Tibial artery (tissue), 4 donors: ENCODE measurements at regions not wholly inside any gene's neighbourhood (a gene's known extent, or its start where the extent isn't known, plus 50 kb on each side); places are given as distances from the start of the nearest gene placed in this dataset.

Experiments
- DNase-seq, 2 donors: peaks; one replicate each; pipeline ENCODE4 v3.0.0-alpha.2; 2019
- H3K27ac ChIP-seq, 2 donors: fragments of 200-600 bp; sonication (generic) in 1 of 2; 1 replicate in 1 of 2; 2 replicates in 1 of 2; pipeline ENCODE4 v1.5.1; 2018 to 2019; ENCODE audit warnings: mild to moderate bottlenecking in 1 of 2
- H3K27me3 ChIP-seq, 2 donors: fragments of 200-600 bp; sonication (generic) in 1 of 2; one replicate each; pipeline versions ENCODE4 v1.5.1 to v1.6.0; 2016 to 2019
- H3K36me3 ChIP-seq, 3 donors: fragments of 200-600 bp; sonication (generic) in 2 of 3; one replicate each; pipeline ENCODE4 v1.5.1; 2016 to 2019; ENCODE audit warnings: mild to moderate bottlenecking in 2 of 3
- H3K4me1 ChIP-seq, 4 donors: fragments of 200-600 bp; sonication (generic) in 2 of 4; 1 replicate in 3 of 4; 2 replicates in 1 of 4; pipeline ENCODE4 v1.5.1; 2016 to 2019
- H3K4me3 ChIP-seq, 2 donors: fragments of 200-600 bp; sonication (generic) in 1 of 2; 1 replicate in 1 of 2; 2 replicates in 1 of 2; pipeline ENCODE4 v1.5.1; 2018 to 2019; ENCODE audit warnings: mild to moderate bottlenecking in 2 of 2
- H3K9me3 ChIP-seq, 3 donors: fragments of 200-600 bp; sonication (generic) in 1 of 3; one replicate each; pipeline ENCODE4 v1.5.1; 2016 to 2019
- intact Hi-C: fragments of 100-400 bp; cut with DNase I; formaldehyde crosslinking; loops from one replicate; pipeline ENCODE4 v1.15.0; 2023; ENCODE audit warnings: low total_unique reads
- TF ChIP-seq, protein P1 (sequence below), 2 experiments: fragments of 200-600 bp in 1 of 2; fragments of 450-650 bp in 1 of 2; IDR thresholded peaks; one replicate each; pipeline ENCODE4 v1.5.1; 2017 to 2019; ENCODE audit warnings: antibody characterized with exemption in 2 of 2, mild to moderate bottlenecking in 1 of 2, moderate library complexity in 1 of 2

GRCh38 chr4:57443308-57443707 is 333.1 kb upstream of the IGFBP7 start:
- no peak for DNase-seq
- H3K9me3 ChIP-seq, result no peaks in the 10 kb centered on the region
- no peak overlapping the region for H3K27ac ChIP-seq
- TF ChIP-seq, protein P1, sequence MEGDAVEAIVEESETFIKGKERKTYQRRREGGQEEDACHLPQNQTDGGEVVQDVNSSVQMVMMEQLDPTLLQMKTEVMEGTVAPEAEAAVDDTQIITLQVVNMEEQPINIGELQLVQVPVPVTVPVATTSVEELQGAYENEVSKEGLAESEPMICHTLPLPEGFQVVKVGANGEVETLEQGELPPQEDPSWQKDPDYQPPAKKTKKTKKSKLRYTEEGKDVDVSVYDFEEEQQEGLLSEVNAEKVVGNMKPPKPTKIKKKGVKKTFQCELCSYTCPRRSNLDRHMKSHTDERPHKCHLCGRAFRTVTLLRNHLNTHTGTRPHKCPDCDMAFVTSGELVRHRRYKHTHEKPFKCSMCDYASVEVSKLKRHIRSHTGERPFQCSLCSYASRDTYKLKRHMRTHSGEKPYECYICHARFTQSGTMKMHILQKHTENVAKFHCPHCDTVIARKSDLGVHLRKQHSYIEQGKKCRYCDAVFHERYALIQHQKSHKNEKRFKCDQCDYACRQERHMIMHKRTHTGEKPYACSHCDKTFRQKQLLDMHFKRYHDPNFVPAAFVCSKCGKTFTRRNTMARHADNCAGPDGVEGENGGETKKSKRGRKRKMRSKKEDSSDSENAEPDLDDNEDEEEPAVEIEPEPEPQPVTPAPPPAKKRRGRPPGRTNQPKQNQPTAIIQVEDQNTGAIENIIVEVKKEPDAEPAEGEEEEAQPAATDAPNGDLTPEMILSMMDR (IDR thresholded peaks at IDR 0.05), result no peak
- no peaks in the 10 kb centered on the region for H3K36me3 ChIP-seq
- H3K4me1 ChIP-seq, result peaks cover 0 to 6% (median 0%) of the 10 kb centered on the region in 4 donors
- H3K27me3 ChIP-seq, result no peaks in the 10 kb centered on the region
- intact Hi-C loops, result no loop called here
- H3K4me3 ChIP-seq, result no peak overlapping the region

DNA sequence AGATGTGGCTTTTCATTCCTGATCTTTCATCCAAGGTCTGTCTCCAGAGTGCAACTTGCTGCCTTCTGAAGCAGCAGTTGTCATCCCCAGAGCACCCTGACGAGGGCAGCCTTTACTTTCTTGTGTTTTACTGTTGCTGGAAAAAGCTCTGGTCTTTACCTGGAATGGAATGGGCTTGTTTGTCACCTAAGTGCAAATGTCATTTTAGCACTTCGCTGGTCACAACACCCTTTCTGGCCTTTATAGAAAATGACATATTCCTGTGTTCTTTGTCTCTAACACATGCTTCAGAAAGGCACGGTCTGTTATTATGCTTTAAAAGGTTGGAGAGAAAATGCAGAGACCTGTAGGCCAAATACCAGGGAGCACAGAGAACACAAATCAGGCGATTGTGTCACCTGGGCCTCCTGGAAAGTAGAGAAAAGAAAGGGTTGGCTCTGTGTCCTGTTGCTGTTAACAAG is 332.7 kb upstream of the IGFBP7 start:
- H3K27ac ChIP-seq, result no peak overlapping the region
- peak in 1 of 2 donors; percentile 28 for DNase-seq
- H3K9me3 ChIP-seq, result no peaks in the 10 kb centered on the region
- no peak overlapping the region for H3K4me3 ChIP-seq
- intact Hi-C loops, result no loop called here
- H3K27me3 ChIP-seq, result no peaks in the 10 kb centered on the region
- H3K4me1 ChIP-seq, result peaks cover 0 to 6% (median 0%) of the 10 kb centered on the region in 4 donors
- H3K36me3 ChIP-seq, result no peaks in the 10 kb centered on the region
- TF ChIP-seq, protein P1 (IDR thresholded peaks at IDR 0.05), result peak; percentile 56 to 68

GRCh38 chr4:57442241-57442640 is 332.1 kb upstream of the IGFBP7 start:
- H3K36me3 ChIP-seq, result no peaks in the 10 kb centered on the region
- DNase-seq, result no peak
- H3K4me3 ChIP-seq, result no peak overlapping the region
- no peaks in the 10 kb centered on the region for H3K27me3 ChIP-seq
- intact Hi-C loops, result no loop called here
- H3K4me1 ChIP-seq, result peaks cover 0 to 6% (median 0%) of the 10 kb centered on the region in 4 donors
- no peak overlapping the region for H3K27ac ChIP-seq
- no peaks in the 10 kb centered on the region for H3K9me3 ChIP-seq
- TF ChIP-seq, protein P1 (IDR thresholded peaks at IDR 0.05), result no peak

GRCh38 chr4:57437649-57438048 is 327.5 kb upstream of the IGFBP7 start:
- intact Hi-C loops, result no loop called here
- no peak for DNase-seq
- TF ChIP-seq, protein P1 (IDR thresholded peaks at IDR 0.05), result no peak

GRCh38 chr4:57435300-57435699 is 325.1 kb upstream of the IGFBP7 start:
- Histone ChIP-seq H3K4me3 (no peak overlapping the region), H3K4me1 (no peaks in the 10 kb centered on the region), H3K36me3 (no peaks in the 10 kb centered on the region), H3K27me3 (no peaks in the 10 kb centered on the region), H3K27ac (no peak overlapping the region), H3K9me3 (no peaks in the 10 kb centered on the region)
- intact Hi-C loops, result no loop called here
- TF ChIP-seq, protein P1 (IDR thresholded peaks at IDR 0.05), result no peak
- no peak for DNase-seq

More at GRCh38 chr4:57437649-57438048, 327.5 kb upstream of the IGFBP7 start:
- no peaks in the 10 kb centered on the region for H3K9me3 ChIP-seq
- H3K27me3 ChIP-seq, result no peaks in the 10 kb centered on the region
- H3K4me3 ChIP-seq, result no peak overlapping the region
- H3K27ac ChIP-seq, result no peak overlapping the region
- H3K4me1 ChIP-seq, result no peaks in the 10 kb centered on the region
- no peaks in the 10 kb centered on the region for H3K36me3 ChIP-seq

DNA sequence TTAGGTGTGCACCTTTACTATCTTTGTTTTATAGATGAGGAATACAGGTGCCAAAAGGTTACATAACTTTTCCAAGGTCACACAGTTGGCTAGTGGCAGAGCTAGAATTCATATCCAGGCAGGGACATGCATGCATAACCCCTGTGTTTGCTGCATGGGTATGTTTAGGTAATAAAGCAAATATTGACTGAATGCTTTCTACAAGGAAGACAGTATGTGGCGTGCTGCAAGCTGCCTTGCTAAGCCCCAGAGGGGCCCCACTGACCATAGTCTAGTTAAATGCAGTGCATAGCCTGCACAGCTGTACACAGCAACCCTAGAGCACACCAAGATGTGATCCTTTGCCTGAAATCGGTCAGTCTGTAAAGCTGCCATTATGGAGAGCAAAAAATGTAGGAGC is 320.5 kb upstream of the IGFBP7 start:
- no peak overlapping the region for H3K4me3 ChIP-seq

More for the DNA sequence above, 320.5 kb upstream of the IGFBP7 start:
- H3K36me3 ChIP-seq, result no peaks in the 10 kb centered on the region
- intact Hi-C loops, result no loop called here
- H3K27me3 ChIP-seq, result no peaks in the 10 kb centered on the region
- peaks cover 0 to under 1% (median 0%) of the 10 kb centered on the region in 4 donors for H3K4me1 ChIP-seq
- TF ChIP-seq, protein P1 (IDR thresholded peaks at IDR 0.05), result no peak
- no peaks in the 10 kb centered on the region for H3K9me3 ChIP-seq
- H3K27ac ChIP-seq, result no peak overlapping the region
- DNase-seq, result no peak
